H9 (cell line): ENCODE measurements at regions not wholly inside any gene's neighbourhood (a gene's known extent, or its start where the extent isn't known, plus 50 kb on each side); places are given as distances from the start of the nearest gene placed in this dataset.

ENCODE experiments used
- DNase-seq: peaks from one replicate; pipeline ENCODE4 v3.0.0-alpha.2; 2017
- H2AFZ ChIP-seq: one replicate; pipeline ENCODE4 v1.6.1; 2013; ENCODE audit warnings: mild to moderate bottlenecking, low read length, control low read depth, moderate library complexity
- H2AK5ac ChIP-seq: 2 replicates; pipeline ENCODE4 v1.6.1; 2013; ENCODE audit warnings: low read length, control low read depth, mixed read lengths; ENCODE audit not compliant: insufficient read length
- H2BK120ac ChIP-seq: one replicate; pipeline ENCODE4 v1.6.1; 2013; ENCODE audit warnings: low read depth, mild to moderate bottlenecking, low read length, control low read depth, inconsistent platforms; ENCODE audit not compliant: poor library complexity, severe bottlenecking
- H2BK12ac ChIP-seq: 2 replicates; pipeline ENCODE4 v1.6.1; 2013; ENCODE audit warnings: low read length, control low read depth, mixed read lengths, low read depth; ENCODE audit not compliant: insufficient read length
- H2BK15ac ChIP-seq: 2 replicates; pipeline ENCODE4 v1.6.1; 2013; ENCODE audit warnings: low read depth, low read length, control low read depth
- H2BK20ac ChIP-seq: one replicate; pipeline ENCODE4 v1.6.1; 2013; ENCODE audit warnings: low read depth, mild to moderate bottlenecking, low read length, control low read depth, inconsistent platforms; ENCODE audit not compliant: poor library complexity, severe bottlenecking
- H2BK5ac ChIP-seq: 2 replicates; pipeline ENCODE4 v1.6.1; 2013; ENCODE audit warnings: low read length, control low read depth, mixed read lengths; ENCODE audit not compliant: insufficient read length
- H3K14ac ChIP-seq: 2 replicates; pipeline ENCODE4 v1.6.1; 2013; ENCODE audit warnings: low read length, control low read depth; ENCODE audit not compliant: insufficient read depth
- H3K18ac ChIP-seq: 2 replicates; pipeline ENCODE4 v1.6.1; 2013; ENCODE audit warnings: low read depth, mild to moderate bottlenecking, mixed read lengths, low read length, control low read depth; ENCODE audit not compliant: insufficient read length
- H3K23ac ChIP-seq: 2 replicates; pipeline ENCODE4 v1.6.1; 2013; ENCODE audit warnings: low read length, control low read depth, mixed read lengths, low read depth; ENCODE audit not compliant: insufficient read length
- H3K23me2 ChIP-seq: 2 replicates; pipeline ENCODE4 v1.6.1; 2013; ENCODE audit warnings: low read depth, mild to moderate bottlenecking, mixed read lengths, low read length, control low read depth; ENCODE audit not compliant: insufficient read length, poor library complexity, severe bottlenecking
- H3K27ac ChIP-seq: 2 replicates; pipeline ENCODE4 v1.5.1; 2013; ENCODE audit warnings: low read length, control low read depth, mixed read lengths, low read depth; ENCODE audit not compliant: insufficient read length
- H3K27me3 ChIP-seq: 2 replicates; pipeline ENCODE4 v1.6.1; 2013; ENCODE audit warnings: low read length, control low read depth, inconsistent platforms; ENCODE audit not compliant: insufficient read depth
- H3K4ac ChIP-seq: 2 replicates; pipeline ENCODE4 v1.6.1; 2013; ENCODE audit warnings: low read depth, mild to moderate bottlenecking, control low read depth, inconsistent platforms, low read length, moderate library complexity
- H3K4me1 ChIP-seq: 2 replicates; pipeline ENCODE4 v1.6.1; 2013; ENCODE audit warnings: low read length, control low read depth, inconsistent platforms; ENCODE audit not compliant: insufficient read depth
- H3K4me2 ChIP-seq: 2 replicates; pipeline ENCODE4 v1.6.1; 2013; ENCODE audit warnings: low read length, control low read depth, mixed read lengths; ENCODE audit not compliant: insufficient read length, insufficient read depth
- H3K56ac ChIP-seq: 2 replicates; pipeline ENCODE4 v1.6.1; 2013; ENCODE audit warnings: low read depth, mild to moderate bottlenecking, mixed read lengths, low read length, control low read depth; ENCODE audit not compliant: insufficient read length
- H3K79me1 ChIP-seq: 2 replicates; pipeline ENCODE4 v1.6.1; 2013; ENCODE audit warnings: low read depth, mild to moderate bottlenecking, moderate library complexity, low read length, control low read depth, inconsistent platforms; ENCODE audit not compliant: insufficient read depth, poor library complexity, severe bottlenecking
- H3K79me2 ChIP-seq: 2 replicates; pipeline ENCODE4 v1.6.1; 2013; ENCODE audit warnings: low read length, control low read depth, inconsistent platforms; ENCODE audit not compliant: insufficient read depth
- H3K9ac ChIP-seq: 2 replicates; pipeline ENCODE4 v1.6.1; 2013; ENCODE audit warnings: low read length, control low read depth, mixed read lengths; ENCODE audit not compliant: insufficient read length; ENCODE audit errors: extremely low read depth
- H3K9me3 ChIP-seq: one replicate; pipeline ENCODE4 v1.6.1; 2013; ENCODE audit warnings: low read depth, low read length, inconsistent platforms; ENCODE audit not compliant: control insufficient read depth
- H3T11ph ChIP-seq: one replicate; pipeline ENCODE4 v1.6.1; 2013; ENCODE audit warnings: mild to moderate bottlenecking, low read length, control low read depth, inconsistent platforms
- H4K20me1 ChIP-seq: one replicate; pipeline ENCODE4 v1.6.1; 2013; ENCODE audit not compliant: control insufficient read depth, insufficient read length, insufficient read depth
- H4K5ac ChIP-seq: 2 replicates; pipeline ENCODE4 v1.6.1; 2013; ENCODE audit warnings: low read depth, mild to moderate bottlenecking, mixed read lengths, low read length, control low read depth; ENCODE audit not compliant: insufficient read length
- H4K8ac ChIP-seq: replicated peaks from 2 replicates; pipeline ENCODE4 v1.6.1; 2013; ENCODE audit warnings: low read length, control low read depth, mixed read lengths, low read depth; ENCODE audit not compliant: insufficient read length
- H4K91ac ChIP-seq: 2 replicates; pipeline ENCODE4 v1.6.1; 2013; ENCODE audit warnings: low read depth, mild to moderate bottlenecking, moderate library complexity, mixed read lengths, low read length, control low read depth; ENCODE audit not compliant: insufficient read length
- H3K27ac Mint-ChIP-seq, 3 experiments: 2 replicates in 2 of 3; 3 replicates in 1 of 3; pipeline ENCODE4 v1.8.0; 2020 to 2021; ENCODE audit warnings: mixed read lengths in 3 of 3, mild to moderate bottlenecking in 1 of 3, moderate library complexity in 1 of 3
- H3K27me3 Mint-ChIP-seq: 2 replicates; pipeline ENCODE4 v1.8.0; 2021; ENCODE audit warnings: low read depth, mild to moderate bottlenecking, moderate library complexity, mixed read lengths
- H3K36me3 Mint-ChIP-seq, 3 experiments: 2 replicates in 2 of 3; 3 replicates in 1 of 3; pipeline ENCODE4 v1.8.0; 2020 to 2021; ENCODE audit warnings: low read depth in 3 of 3, mixed read lengths in 3 of 3; ENCODE audit not compliant: insufficient read depth in 1 of 3
- H3K4me1 Mint-ChIP-seq, 2 experiments: 2 replicates each; pipeline ENCODE4 v1.8.0; 2020; ENCODE audit warnings: mixed read lengths in 2 of 2
- H3K4me3 Mint-ChIP-seq, 2 experiments: 2 replicates in 1 of 2; 3 replicates in 1 of 2; pipeline ENCODE4 v1.8.0; 2020 to 2021; ENCODE audit warnings: mild to moderate bottlenecking in 2 of 2, mixed read lengths in 2 of 2, moderate library complexity in 1 of 2
- H3K9me3 Mint-ChIP-seq, 2 experiments: 2 replicates in 1 of 2; 3 replicates in 1 of 2; pipeline ENCODE4 v1.8.0; 2020; ENCODE audit warnings: mild to moderate bottlenecking in 2 of 2, mixed read lengths in 2 of 2, moderate library complexity in 1 of 2
- WGBS: extraction: QIAGEN DNeasy Blood & Tissue Kit; methylation state at CpG from one replicate; pipeline ENCODE4 v1.1.7; 2013; ENCODE audit warnings: missing lambda C conversion rate, low lambda C conversion rate, mixed read lengths; ENCODE audit not compliant: insufficient read length; ENCODE audit errors: extremely low coverage; 5-methylcytosine and 5-hydroxymethylcytosine counted together
- TF ChIP-seq, protein P1 (sequence below): fragments of 200-600 bp; sonication (generic); conservative IDR thresholded peaks from 3 replicates; pipeline ENCODE4 v1.8.0; 2021; ENCODE audit warnings: antibody characterized with exemption, mild to moderate bottlenecking

- Mint-ChIP-seq H3K4me1 (no peaks in the 10 kb centered on the region; a peak in 1 of 4 replicates), H3K4me3 (no peak overlapping the region), H3K27me3 (no peaks in the 10 kb centered on the region), H3K9me3 (peaks cover 20 to 24% of the 10 kb centered on the region in 2 experiments), H3K36me3 (peaks cover 10 to 22% (median 19%) of the 10 kb centered on the region in 3 experiments), H3K27ac (no peak overlapping the region)
- H3K4ac ChIP-seq, result no peak overlapping the region
- TF ChIP-seq, protein P1, sequence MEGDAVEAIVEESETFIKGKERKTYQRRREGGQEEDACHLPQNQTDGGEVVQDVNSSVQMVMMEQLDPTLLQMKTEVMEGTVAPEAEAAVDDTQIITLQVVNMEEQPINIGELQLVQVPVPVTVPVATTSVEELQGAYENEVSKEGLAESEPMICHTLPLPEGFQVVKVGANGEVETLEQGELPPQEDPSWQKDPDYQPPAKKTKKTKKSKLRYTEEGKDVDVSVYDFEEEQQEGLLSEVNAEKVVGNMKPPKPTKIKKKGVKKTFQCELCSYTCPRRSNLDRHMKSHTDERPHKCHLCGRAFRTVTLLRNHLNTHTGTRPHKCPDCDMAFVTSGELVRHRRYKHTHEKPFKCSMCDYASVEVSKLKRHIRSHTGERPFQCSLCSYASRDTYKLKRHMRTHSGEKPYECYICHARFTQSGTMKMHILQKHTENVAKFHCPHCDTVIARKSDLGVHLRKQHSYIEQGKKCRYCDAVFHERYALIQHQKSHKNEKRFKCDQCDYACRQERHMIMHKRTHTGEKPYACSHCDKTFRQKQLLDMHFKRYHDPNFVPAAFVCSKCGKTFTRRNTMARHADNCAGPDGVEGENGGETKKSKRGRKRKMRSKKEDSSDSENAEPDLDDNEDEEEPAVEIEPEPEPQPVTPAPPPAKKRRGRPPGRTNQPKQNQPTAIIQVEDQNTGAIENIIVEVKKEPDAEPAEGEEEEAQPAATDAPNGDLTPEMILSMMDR, result no peak
- H3K23ac ChIP-seq, result no peak overlapping the region
- H3K4me1 ChIP-seq, result no peaks in the 10 kb centered on the region
- H3T11ph ChIP-seq, result no peak overlapping the region
- H2BK5ac ChIP-seq, result no peak overlapping the region
- no peak for DNase-seq
- no peaks in the 10 kb centered on the region for H3K9me3 ChIP-seq
- no peak overlapping the region for H3K18ac ChIP-seq
- no peaks in the 10 kb centered on the region for H3K23me2 ChIP-seq
- no peak overlapping the region for H3K14ac ChIP-seq
- no peak overlapping the region for H4K91ac ChIP-seq
- no peak overlapping the region for H2BK20ac ChIP-seq
- no peak overlapping the region for H2AK5ac ChIP-seq
- H2BK120ac ChIP-seq, result no peak overlapping the region
- H2BK15ac ChIP-seq, result no peak overlapping the region
- H3K27ac ChIP-seq, result no peak overlapping the region
- H3K9ac ChIP-seq, result no peak overlapping the region
- WGBS, result no CpG with 5 or more reads among the region's 1 CpG
- no peaks in the 10 kb centered on the region for H4K20me1 ChIP-seq
- H4K8ac ChIP-seq, result no peak overlapping the region
- no peak overlapping the region for H4K5ac ChIP-seq
- no peak overlapping the region for H3K4me2 ChIP-seq
- no peak overlapping the region for H3K56ac ChIP-seq
- H2BK12ac ChIP-seq, result no peak overlapping the region
- H3K79me1 ChIP-seq, result no peaks in the 10 kb centered on the region
- H2AFZ ChIP-seq, result no peak overlapping the region
- no peaks in the 10 kb centered on the region for H3K27me3 ChIP-seq
- no peaks in the 10 kb centered on the region for H3K79me2 ChIP-seq
Measured at GRCh38 chr2:39558906-39559305, 106.8 kb upstream of the TMEM178A start.
